ENCODE measurements at regions not wholly inside any gene's neighbourhood (a gene's known extent, or its start where the extent isn't known, plus 50 kb on each side); places are given as distances from the start of the nearest gene placed in this dataset.

DNA sequence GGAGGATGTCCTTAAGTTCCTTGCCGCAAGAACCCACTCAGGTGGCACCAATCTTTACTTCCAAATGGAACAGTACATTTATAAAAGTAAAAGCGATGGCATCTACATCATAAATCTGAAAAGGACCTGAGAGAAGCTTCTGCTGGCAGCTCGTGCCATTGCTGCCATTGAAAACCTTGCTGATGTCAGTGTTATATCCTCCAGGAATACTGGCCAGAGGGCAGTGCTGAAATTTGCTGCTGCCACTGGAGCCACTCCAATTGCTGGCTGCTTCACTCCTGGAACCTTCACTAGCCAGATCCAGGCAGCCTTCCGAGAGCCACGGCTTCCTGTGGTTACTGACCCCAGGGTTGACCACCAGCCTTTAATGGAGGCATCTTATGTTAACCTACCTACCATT is 191.7 kb downstream of the TRIM27 start:
- Histone ChIP-seq H3K27ac (ENCODE audit: low read depth, low read length) (no peak overlapping the region), H3K4me3 (ENCODE audit: low read depth in 1 of 2, low read length in 2 of 2) (no peak overlapping the region), H3K9ac (ENCODE audit: low read length) (no peak overlapping the region), H3K27me3 (ENCODE audit: control insufficient read depth in 1 of 2, insufficient read depth in 2 of 2, low read length in 2 of 2) (peaks cover 30 to 38% of the 10 kb centered on the region in 2 donors), H3K9me3 (ENCODE audit: low read length) (peaks cover 9% of the 10 kb centered on the region), H3K4me1 (ENCODE audit: insufficient read depth, low read length) (no peaks in the 10 kb centered on the region), H3K36me3 (ENCODE audit: insufficient read depth, low read length) (no peaks in the 10 kb centered on the region)

DNA sequence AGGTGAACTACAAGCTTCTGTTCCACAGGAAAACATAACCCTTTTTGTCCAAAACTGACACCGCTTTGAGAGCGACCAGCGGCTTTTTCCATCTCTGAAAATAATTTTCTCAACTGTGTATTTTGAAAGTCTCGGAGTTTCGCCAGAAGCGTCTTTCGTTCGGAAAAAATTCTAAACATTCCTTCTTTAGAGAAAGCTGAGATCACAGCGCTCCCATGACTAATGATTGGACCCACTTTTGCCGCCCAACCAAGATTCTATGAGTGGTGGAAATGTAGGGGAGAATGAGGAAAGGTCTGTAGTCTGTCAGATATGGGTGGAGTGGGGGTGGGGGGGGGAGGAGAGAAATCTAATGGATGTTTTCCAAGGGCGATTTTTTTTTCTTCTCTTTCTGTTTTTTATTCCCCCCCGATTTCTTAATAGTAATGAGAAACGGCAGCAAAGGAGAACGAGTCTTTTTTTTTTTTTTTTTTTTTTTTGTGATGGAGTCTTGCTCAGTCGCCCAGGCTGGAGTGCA is 189.3 kb downstream of the TRIM27 start:
- Histone ChIP-seq H3K9ac (ENCODE audit: low read length) (no peak overlapping the region), H3K27ac (ENCODE audit: low read depth, low read length) (no peak overlapping the region), H3K4me1 (ENCODE audit: insufficient read depth, low read length) (no peaks in the 10 kb centered on the region), H3K9me3 (ENCODE audit: low read length) (peaks cover 19% of the 10 kb centered on the region), H3K27me3 (ENCODE audit: control insufficient read depth in 1 of 2, insufficient read depth in 2 of 2, low read length in 2 of 2) (peaks cover 42 to 47% of the 10 kb centered on the region in 2 donors), H3K36me3 (ENCODE audit: insufficient read depth, low read length) (no peaks in the 10 kb centered on the region), H3K4me3 (ENCODE audit: low read depth in 1 of 2, low read length in 2 of 2) (no peak overlapping the region)

DNA sequence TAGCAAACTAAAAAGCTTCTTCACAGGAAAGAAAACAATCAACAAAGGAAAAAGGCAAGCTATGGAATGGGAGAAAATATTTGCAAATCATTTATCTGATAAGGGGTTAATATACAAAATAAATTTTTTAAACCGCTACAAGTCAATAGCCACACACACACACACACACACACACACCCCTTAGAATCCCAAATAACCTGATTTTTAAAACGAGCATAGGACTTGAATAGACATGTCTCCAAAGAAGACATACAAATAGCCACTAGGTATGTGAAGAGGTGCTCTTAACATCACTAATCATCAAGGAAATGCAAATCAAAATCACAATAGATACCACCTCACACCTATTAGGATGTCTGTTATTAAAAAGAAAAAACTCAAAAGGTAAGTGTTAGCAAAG is 187.7 kb downstream of the TRIM27 start:
- no peak overlapping the region for H3K4me3 ChIP-seq (ENCODE audit: low read depth in 1 of 2, low read length in 2 of 2)
- no peaks in the 10 kb centered on the region for H3K4me1 ChIP-seq (ENCODE audit: insufficient read depth, low read length)

DNA sequence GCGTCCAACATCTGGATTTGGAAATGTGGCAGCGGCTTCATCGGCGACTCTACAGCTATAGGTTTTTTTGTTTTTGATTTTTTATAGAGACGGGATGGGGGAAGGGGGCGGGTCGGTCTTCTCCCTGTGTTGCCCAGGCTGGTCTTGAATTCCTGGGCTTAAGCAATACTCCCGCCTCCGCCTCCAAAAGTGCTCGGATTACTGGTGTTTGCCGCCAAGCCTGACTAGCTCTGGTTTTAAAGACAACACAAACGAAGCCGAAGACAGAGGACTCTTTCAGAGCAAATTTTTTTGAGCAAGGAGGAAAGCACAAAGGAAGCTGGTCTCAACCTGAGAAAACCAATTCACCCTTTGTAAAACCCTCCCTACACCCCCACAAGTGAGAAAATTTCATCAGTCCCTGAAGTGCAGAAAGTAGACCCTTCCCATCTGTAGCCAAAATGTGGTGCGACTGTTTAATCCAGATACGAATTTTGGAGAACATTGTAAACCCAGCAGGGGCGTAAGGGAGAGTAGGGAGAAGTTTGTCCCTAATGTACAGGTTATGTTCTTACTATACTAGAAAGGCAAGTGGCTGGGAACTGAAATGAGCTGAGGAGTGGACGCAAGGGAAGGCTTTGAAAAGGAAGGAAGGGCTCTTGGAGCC is 185.9 kb downstream of the TRIM27 start:
- H3K27me3 ChIP-seq (ENCODE audit: control insufficient read depth in 1 of 2, insufficient read depth in 2 of 2, low read length in 2 of 2): peaks cover 40 to 55% of the 10 kb centered on the region in 2 donors
- H3K36me3 ChIP-seq (ENCODE audit: insufficient read depth, low read length): no peaks in the 10 kb centered on the region
- no peak overlapping the region for H3K4me3 ChIP-seq (ENCODE audit: low read depth in 1 of 2, low read length in 2 of 2)
- no peaks in the 10 kb centered on the region for H3K4me1 ChIP-seq (ENCODE audit: insufficient read depth, low read length)
- peaks cover 19% of the 10 kb centered on the region for H3K9me3 ChIP-seq (ENCODE audit: low read length)
- no peak overlapping the region for H3K27ac ChIP-seq (ENCODE audit: low read depth, low read length)
- no peak overlapping the region for H3K9ac ChIP-seq (ENCODE audit: low read length)

More for the DNA sequence above, 187.7 kb downstream of the TRIM27 start:
- Histone ChIP-seq H3K27me3 (ENCODE audit: control insufficient read depth in 1 of 2, insufficient read depth in 2 of 2, low read length in 2 of 2) (peaks cover 44 to 50% of the 10 kb centered on the region in 2 donors), H3K9ac (ENCODE audit: low read length) (no peak overlapping the region), H3K27ac (ENCODE audit: low read depth, low read length) (no peak overlapping the region), H3K36me3 (ENCODE audit: insufficient read depth, low read length) (no peaks in the 10 kb centered on the region), H3K9me3 (ENCODE audit: low read length) (peaks cover 19% of the 10 kb centered on the region)

DNA sequence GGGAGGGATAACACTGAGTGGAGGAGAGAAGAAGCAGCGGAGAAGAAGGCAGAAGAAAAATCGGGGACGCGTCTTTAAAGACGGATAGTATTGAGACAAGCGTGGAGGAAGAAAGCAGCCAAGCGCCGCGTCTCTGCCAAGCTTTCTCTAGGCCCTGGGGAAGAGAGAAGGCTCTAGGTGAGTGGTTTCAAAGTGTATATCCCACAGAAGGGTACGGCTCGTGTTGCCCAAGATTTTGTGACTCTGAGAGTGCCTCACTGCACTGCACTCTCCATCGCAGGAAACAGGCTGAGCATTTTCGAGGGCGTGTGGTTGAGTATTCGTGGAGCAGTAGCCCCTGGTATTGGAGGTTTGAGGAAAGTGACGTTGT is 185.4 kb downstream of the TRIM27 start:
- H3K36me3 ChIP-seq (ENCODE audit: insufficient read depth, low read length): no peaks in the 10 kb centered on the region
- H3K27me3 ChIP-seq (ENCODE audit: control insufficient read depth in 1 of 2, insufficient read depth in 2 of 2, low read length in 2 of 2): peaks cover 39 to 55% of the 10 kb centered on the region in 2 donors
- no peak overlapping the region for H3K27ac ChIP-seq (ENCODE audit: low read depth, low read length)
- no peak overlapping the region for H3K4me3 ChIP-seq (ENCODE audit: low read depth in 1 of 2, low read length in 2 of 2)
- no peaks in the 10 kb centered on the region for H3K4me1 ChIP-seq (ENCODE audit: insufficient read depth, low read length)
- peaks cover 19% of the 10 kb centered on the region for H3K9me3 ChIP-seq (ENCODE audit: low read length)
- no peak overlapping the region for H3K9ac ChIP-seq (ENCODE audit: low read length)

DNA sequence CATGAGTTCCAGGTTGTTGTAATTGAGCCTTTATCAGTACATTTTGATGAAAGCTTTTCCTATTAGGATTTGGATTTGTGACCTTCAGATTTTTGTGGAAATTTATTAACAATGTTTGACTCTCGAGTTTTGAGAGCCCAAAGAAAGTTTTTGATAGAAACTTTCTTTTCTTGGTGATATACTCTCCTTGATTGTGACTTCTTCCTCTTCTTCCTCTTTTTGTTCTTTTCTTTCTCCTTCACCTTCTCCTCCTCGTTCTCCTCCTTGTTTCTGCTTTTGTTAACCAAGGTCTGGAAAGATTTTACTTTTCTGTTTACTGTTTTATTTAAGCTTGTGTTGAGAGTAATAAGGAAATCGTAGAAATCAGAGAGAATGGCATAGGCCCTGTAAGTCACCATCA is 182.4 kb downstream of the TRIM27 start:
- H3K27me3 ChIP-seq (ENCODE audit: control insufficient read depth in 1 of 2, insufficient read depth in 2 of 2, low read length in 2 of 2): peaks cover 20 to 39% of the 10 kb centered on the region in 2 donors
- no peaks in the 10 kb centered on the region for H3K4me1 ChIP-seq (ENCODE audit: insufficient read depth, low read length)
- H3K9me3 ChIP-seq (ENCODE audit: low read length): peaks cover 10% of the 10 kb centered on the region
- H3K4me3 ChIP-seq (ENCODE audit: low read depth in 1 of 2, low read length in 2 of 2): no peak overlapping the region
- no peaks in the 10 kb centered on the region for H3K36me3 ChIP-seq (ENCODE audit: insufficient read depth, low read length)
- no peak overlapping the region for H3K9ac ChIP-seq (ENCODE audit: low read length)
- no peak overlapping the region for H3K27ac ChIP-seq (ENCODE audit: low read depth, low read length)

GRCh38 chr6:28742668-28743270 is 181.0 kb downstream of the TRIM27 start:
- H3K4me3 ChIP-seq (ENCODE audit: low read depth in 1 of 2, low read length in 2 of 2): no peak overlapping the region

GRCh38 chr6:28743271-28743789 is 180.5 kb downstream of the TRIM27 start:
- H3K9me3 ChIP-seq (ENCODE audit: low read length): no peaks in the 10 kb centered on the region
- H3K4me1 ChIP-seq (ENCODE audit: insufficient read depth, low read length): no peaks in the 10 kb centered on the region
- no peaks in the 10 kb centered on the region for H3K36me3 ChIP-seq (ENCODE audit: insufficient read depth, low read length)
- peaks cover 8 to 24% of the 10 kb centered on the region in 2 donors for H3K27me3 ChIP-seq (ENCODE audit: control insufficient read depth in 1 of 2, insufficient read depth in 2 of 2, low read length in 2 of 2)
- no peak overlapping the region for H3K4me3 ChIP-seq (ENCODE audit: low read depth in 1 of 2, low read length in 2 of 2)
- no peak overlapping the region for H3K27ac ChIP-seq (ENCODE audit: low read depth, low read length)
- no peak overlapping the region for H3K9ac ChIP-seq (ENCODE audit: low read length)

More at GRCh38 chr6:28742668-28743270, 181.0 kb downstream of the TRIM27 start:
- Histone ChIP-seq H3K9me3 (ENCODE audit: low read length) (peaks cover 4% of the 10 kb centered on the region), H3K9ac (ENCODE audit: low read length) (no peak overlapping the region), H3K4me1 (ENCODE audit: insufficient read depth, low read length) (no peaks in the 10 kb centered on the region), H3K27me3 (ENCODE audit: control insufficient read depth in 1 of 2, insufficient read depth in 2 of 2, low read length in 2 of 2) (peaks cover 13 to 29% of the 10 kb centered on the region in 2 donors), H3K27ac (ENCODE audit: low read depth, low read length) (no peak overlapping the region), H3K36me3 (ENCODE audit: insufficient read depth, low read length) (no peaks in the 10 kb centered on the region)

DNA sequence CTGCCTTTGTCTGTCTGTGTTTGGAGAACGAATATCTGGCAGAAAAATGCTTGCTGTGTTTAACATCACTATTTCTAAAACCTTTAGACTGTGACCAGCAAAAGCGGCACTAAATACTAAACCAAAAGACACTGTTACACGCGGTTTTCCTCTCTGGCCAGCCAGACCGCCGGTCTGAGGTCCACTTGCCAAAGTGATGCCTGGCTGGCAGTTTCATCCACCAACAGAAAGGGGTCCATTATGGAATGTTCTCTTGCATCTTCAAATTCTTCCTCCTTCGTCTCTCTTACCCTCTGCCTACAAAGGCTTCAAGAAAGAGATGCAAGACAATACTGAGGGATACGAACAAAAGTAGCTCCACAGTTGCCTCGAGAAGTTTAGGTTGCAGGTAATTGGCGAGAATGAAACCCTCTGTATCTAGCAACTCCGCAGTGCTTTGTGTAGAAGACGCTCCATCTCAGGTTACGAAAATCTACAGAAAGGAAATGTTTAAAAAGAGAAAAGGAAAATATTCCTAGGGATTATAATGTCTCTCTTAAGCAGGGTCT is 176.6 kb downstream of the TRIM27 start:
- Histone ChIP-seq H3K36me3 (ENCODE audit: insufficient read depth, low read length) (no peaks in the 10 kb centered on the region), H3K9me3 (ENCODE audit: low read length) (peaks cover 4% of the 10 kb centered on the region), H3K4me3 (ENCODE audit: low read depth in 1 of 2, low read length in 2 of 2) (no peak overlapping the region), H3K27me3 (ENCODE audit: control insufficient read depth in 1 of 2, insufficient read depth in 2 of 2, low read length in 2 of 2) (peaks cover 0 to 9% of the 10 kb centered on the region in 2 donors), H3K9ac (ENCODE audit: low read length) (no peak overlapping the region), H3K4me1 (ENCODE audit: insufficient read depth, low read length) (no peaks in the 10 kb centered on the region), H3K27ac (ENCODE audit: low read depth, low read length) (no peak overlapping the region)

DNA sequence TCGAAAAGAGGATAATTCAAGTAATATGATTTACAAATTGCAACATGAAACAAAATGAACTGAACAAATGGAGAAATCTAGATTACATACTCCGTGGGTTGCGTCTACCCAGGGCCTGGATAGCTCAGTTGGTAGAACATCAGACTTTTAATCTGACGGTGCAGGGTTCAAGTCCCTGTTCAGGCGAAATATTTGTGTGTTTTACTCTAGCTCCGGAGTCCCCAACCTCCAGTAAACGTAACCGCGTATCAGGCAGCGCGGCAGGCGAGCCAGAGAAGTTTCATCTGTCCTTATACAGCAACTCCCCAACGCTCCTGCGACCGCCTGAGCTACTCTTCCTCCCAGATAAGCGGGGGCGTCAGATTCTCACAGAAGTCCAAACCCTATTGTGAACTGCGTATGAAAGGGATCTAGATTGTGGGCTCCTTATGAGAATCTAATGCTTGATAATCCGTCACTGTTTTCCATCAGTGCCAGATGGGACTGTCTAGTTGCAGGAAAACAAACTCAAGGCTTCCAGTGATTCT is 176.1 kb downstream of the TRIM27 start:
- Histone ChIP-seq H3K27me3 (ENCODE audit: control insufficient read depth in 1 of 2, insufficient read depth in 2 of 2, low read length in 2 of 2) (peaks cover 0 to 9% of the 10 kb centered on the region in 2 donors), H3K4me1 (ENCODE audit: insufficient read depth, low read length) (no peaks in the 10 kb centered on the region), H3K9ac (ENCODE audit: low read length) (no peak overlapping the region), H3K27ac (ENCODE audit: low read depth, low read length) (no peak overlapping the region), H3K4me3 (ENCODE audit: low read depth in 1 of 2, low read length in 2 of 2) (no peak overlapping the region), H3K9me3 (ENCODE audit: low read length) (peaks cover 4% of the 10 kb centered on the region), H3K36me3 (ENCODE audit: insufficient read depth, low read length) (no peaks in the 10 kb centered on the region)

DNA sequence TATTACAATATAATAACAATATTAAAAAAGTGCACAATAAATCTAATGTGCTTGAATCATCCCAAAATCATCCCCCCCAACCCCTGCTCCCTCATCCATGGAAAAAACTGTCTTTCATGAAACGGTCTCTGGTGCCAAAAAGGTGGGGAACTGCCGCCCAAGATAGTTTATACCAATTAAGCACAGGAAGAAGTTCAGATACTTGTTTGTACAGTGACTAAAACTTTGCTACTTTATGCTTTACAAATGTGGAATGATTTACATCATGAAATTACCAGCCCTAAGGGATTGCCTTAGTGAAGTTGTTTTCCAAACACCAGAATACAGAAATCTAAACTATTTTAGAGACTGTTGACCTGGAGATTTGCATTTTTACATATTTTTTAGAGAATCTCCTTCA is 175.6 kb downstream of the TRIM27 start:
- Histone ChIP-seq H3K4me1 (ENCODE audit: insufficient read depth, low read length) (no peaks in the 10 kb centered on the region), H3K27ac (ENCODE audit: low read depth, low read length) (no peak overlapping the region), H3K9ac (ENCODE audit: low read length) (no peak overlapping the region), H3K4me3 (ENCODE audit: low read depth in 1 of 2, low read length in 2 of 2) (no peak overlapping the region), H3K9me3 (ENCODE audit: low read length) (peaks cover 4% of the 10 kb centered on the region), H3K36me3 (ENCODE audit: insufficient read depth, low read length) (no peaks in the 10 kb centered on the region), H3K27me3 (ENCODE audit: control insufficient read depth in 1 of 2, insufficient read depth in 2 of 2, low read length in 2 of 2) (peaks cover 0 to 9% of the 10 kb centered on the region in 2 donors)

Measured in muscle layer of colon (tissue), 2 donors.